Liver (tissue), 3 donors: ENCODE measurements at regions not wholly inside any gene's neighbourhood (a gene's known extent, or its start where the extent isn't known, plus 50 kb on each side); places are given as distances from the start of the nearest gene placed in this dataset.

Experiments
- ATF3 ChIP-seq: IDR thresholded peaks from 2 replicates; pipeline ENCODE4 v1.6.1; 2016; ENCODE audit warnings: antibody characterized with exemption
- CTCF ChIP-seq: fragments of 150-350 bp; IDR thresholded peaks from 2 replicates; pipeline ENCODE4 v1.5.1; 2017; ENCODE audit warnings: improper control_type of control experiment, low read depth, low read length; ENCODE audit not compliant: missing input control
- HNF4A ChIP-seq, 2 donors: conservative IDR thresholded peaks; 2 replicates each; pipeline ENCODE4 v1.6.1; 2016; ENCODE audit warnings: antibody characterized with exemption in 2 of 2, mild to moderate bottlenecking in 2 of 2
- NR2F2 ChIP-seq: IDR thresholded peaks from 2 replicates; pipeline ENCODE4 v1.6.1; 2016; ENCODE audit warnings: antibody characterized with exemption
- REST ChIP-seq: IDR thresholded peaks from 2 replicates; pipeline ENCODE4 v1.6.1; 2016; ENCODE audit warnings: antibody characterized with exemption, mild to moderate bottlenecking
- SP1 ChIP-seq: IDR thresholded peaks from 2 replicates; pipeline ENCODE4 v1.6.1; 2018; ENCODE audit warnings: antibody characterized with exemption, mild to moderate bottlenecking
- YY1 ChIP-seq: IDR thresholded peaks from 2 replicates; pipeline ENCODE4 v1.6.1; 2016; ENCODE audit warnings: antibody characterized with exemption, mild to moderate bottlenecking
- ZBTB33 ChIP-seq: IDR thresholded peaks from 2 replicates; pipeline ENCODE4 v1.6.1; 2016; ENCODE audit warnings: antibody characterized with exemption
- donor health status: healthy.
- donor health status: healthy.

- TF ChIP-seq CTCF (no peak), YY1 (no peak), REST (no peak), ZBTB33 (no peak), NR2F2 (no peak), SP1 (no peak), HNF4A (conservative IDR thresholded peaks at IDR 0.05) (no peak), ATF3 (no peak)
Measured at GRCh38 chr5:3394891-3395599, 200.6 kb upstream of the IRX1 start.
